Gastroesophageal sphincter (tissue), 3 donors: ENCODE measurements at regions not wholly inside any gene's neighbourhood (a gene's known extent, or its start where the extent isn't known, plus 50 kb on each side); places are given as distances from the start of the nearest gene placed in this dataset.

Experiments used
- POLR2A ChIP-seq, 2 donors: fragments of 450-650 bp; IDR thresholded peaks; one replicate each; pipeline ENCODE4 v1.6.1; 2017; ENCODE audit warnings: antibody characterized with exemption in 2 of 2, mild to moderate bottlenecking in 2 of 2, moderate library complexity in 1 of 2
- TF ChIP-seq, protein P1 (sequence below), 4 experiments: fragments of 200-600 bp in 2 of 4; fragments of 450-650 bp in 2 of 4; sonication (generic) in 1 of 4; IDR thresholded peaks; one replicate each; pipeline ENCODE4 v1.5.1; 2017 to 2019; ENCODE audit warnings: antibody characterized with exemption in 4 of 4, mild to moderate bottlenecking in 2 of 4, moderate library complexity in 2 of 4

- no peak for TF ChIP-seq POLR2A (IDR thresholded peaks at IDR 0.05)
- TF ChIP-seq, protein P1, sequence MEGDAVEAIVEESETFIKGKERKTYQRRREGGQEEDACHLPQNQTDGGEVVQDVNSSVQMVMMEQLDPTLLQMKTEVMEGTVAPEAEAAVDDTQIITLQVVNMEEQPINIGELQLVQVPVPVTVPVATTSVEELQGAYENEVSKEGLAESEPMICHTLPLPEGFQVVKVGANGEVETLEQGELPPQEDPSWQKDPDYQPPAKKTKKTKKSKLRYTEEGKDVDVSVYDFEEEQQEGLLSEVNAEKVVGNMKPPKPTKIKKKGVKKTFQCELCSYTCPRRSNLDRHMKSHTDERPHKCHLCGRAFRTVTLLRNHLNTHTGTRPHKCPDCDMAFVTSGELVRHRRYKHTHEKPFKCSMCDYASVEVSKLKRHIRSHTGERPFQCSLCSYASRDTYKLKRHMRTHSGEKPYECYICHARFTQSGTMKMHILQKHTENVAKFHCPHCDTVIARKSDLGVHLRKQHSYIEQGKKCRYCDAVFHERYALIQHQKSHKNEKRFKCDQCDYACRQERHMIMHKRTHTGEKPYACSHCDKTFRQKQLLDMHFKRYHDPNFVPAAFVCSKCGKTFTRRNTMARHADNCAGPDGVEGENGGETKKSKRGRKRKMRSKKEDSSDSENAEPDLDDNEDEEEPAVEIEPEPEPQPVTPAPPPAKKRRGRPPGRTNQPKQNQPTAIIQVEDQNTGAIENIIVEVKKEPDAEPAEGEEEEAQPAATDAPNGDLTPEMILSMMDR (IDR thresholded peaks at IDR 0.05): no peak
Measured at GRCh38 chr9:108257382-108257781, 598.4 kb downstream of the ACTL7B start.
